ENCODE measurements at regions not wholly inside any gene's neighbourhood (a gene's known extent, or its start where the extent isn't known, plus 50 kb on each side); places are given as distances from the start of the nearest gene placed in this dataset.

DNA sequence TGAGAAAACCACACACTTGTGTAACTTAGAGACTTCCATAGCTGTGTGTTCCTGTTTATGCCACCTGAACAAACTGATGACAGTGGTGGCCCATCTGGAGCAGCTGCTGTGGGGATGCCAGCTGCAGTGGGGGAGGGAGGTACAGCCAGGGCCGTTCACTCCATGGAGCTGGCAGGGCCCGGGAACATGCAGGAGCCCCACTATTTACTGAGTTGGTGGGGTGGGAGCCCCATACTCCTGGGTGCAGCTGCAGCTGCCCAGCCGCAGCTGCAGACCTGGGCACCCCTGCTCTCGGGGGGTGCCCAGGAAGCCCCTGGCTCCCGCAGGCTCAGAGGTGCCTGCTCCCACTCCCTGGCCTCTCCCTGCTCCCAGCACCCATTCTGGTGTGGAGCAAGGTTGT is 398.6 kb upstream of the RASGEF1B start (continued):
- TF ChIP-seq TAF7 (optimal IDR thresholded peaks at IDR 0.05; ENCODE audit: borderline replicate concordance, low read depth, low read length) (no peak), HDAC2 (IDR thresholded peaks at IDR 0.05; ENCODE audit: borderline replicate concordance in 1 of 2, low read depth in 2 of 2, low read length in 2 of 2) (no peak)

Measured in H1 (cell line).